ENCODE measurements at regions not wholly inside any gene's neighbourhood (a gene's known extent, or its start where the extent isn't known, plus 50 kb on each side); places are given as distances from the start of the nearest gene placed in this dataset.
A peak's percentile ranks its signal among the peaks of the same experiment; 100 is the strongest.
"Not testable (repeated sequence)": the region's sequence is repeated elsewhere in the genome, so short reads cannot be mapped to it uniquely, and the experiment has no call there.

GRCh38 chr16:70061671-70062218, 52.4 kb upstream of the PDPR start:
- H3K4me3 ChIP-seq (ENCODE audit: low read length); H3K9me2 ChIP-seq (replicated peaks; ENCODE audit: control insufficient read depth, low read length); H3K27me3 ChIP-seq (ENCODE audit: control insufficient read depth, low read length); H4K20me1 ChIP-seq (ENCODE audit: control insufficient read depth, insufficient read depth, low read depth, low read length); H3K36me3 ChIP-seq (ENCODE audit: control insufficient read depth, low read length); H3K27ac ChIP-seq (ENCODE audit: low read depth, low read length); H3F3A ChIP-seq (ENCODE audit: control insufficient read depth, insufficient read depth); H3K9me3 ChIP-seq (ENCODE audit: control insufficient read depth, insufficient read depth, low read length): not testable (repeated sequence)
- Histone ChIP-seq H3K4me1 (ENCODE audit: control insufficient read depth, low read length) (peaks cover 19% of the 10 kb centered on the region), H3K4me2 (ENCODE audit: low read length) (peak overlapping the region; percentile 34), H3K79me2 (ENCODE audit: control insufficient read depth, low read length) (peaks cover 14% of the 10 kb centered on the region)

GRCh38 chr16:70062947-70063346, 51.2 kb upstream of the PDPR start:
- not testable (repeated sequence) for H3K9me2 ChIP-seq (replicated peaks; ENCODE audit: control insufficient read depth, low read length); H3K27ac ChIP-seq (ENCODE audit: low read depth, low read length); H3K36me3 ChIP-seq (ENCODE audit: control insufficient read depth, low read length); H3K4me2 ChIP-seq (ENCODE audit: low read length); H3K4me3 ChIP-seq (ENCODE audit: low read length); H3K27me3 ChIP-seq (ENCODE audit: control insufficient read depth, low read length); H4K20me1 ChIP-seq (ENCODE audit: control insufficient read depth, insufficient read depth, low read depth, low read length); H3F3A ChIP-seq (ENCODE audit: control insufficient read depth, insufficient read depth); H3K9me3 ChIP-seq (ENCODE audit: control insufficient read depth, insufficient read depth, low read length)
- Histone ChIP-seq H3K4me1 (ENCODE audit: control insufficient read depth, low read length) (peaks cover 19% of the 10 kb centered on the region), H3K79me2 (ENCODE audit: control insufficient read depth, low read length) (peaks cover 14% of the 10 kb centered on the region)

Measured in DOHH2 (cell line).